ENCODE measurements at regions not wholly inside any gene's neighbourhood (a gene's known extent, or its start where the extent isn't known, plus 50 kb on each side); places are given as distances from the start of the nearest gene placed in this dataset.
"Not testable (repeated sequence)": the region's sequence is repeated elsewhere in the genome, so short reads cannot be mapped to it uniquely, and the experiment has no call there.

GRCh38 chr7:136527554-136527953 is 340.9 kb upstream of the CHRM2 start:
- DNase-seq, result no peak

- no peak for DNase-seq
These were observed 341.9 kb upstream of the CHRM2 start for GRCh38 chr7:136526408-136527105.

- DNase-seq, result no peak
These were observed 344.9 kb upstream of the CHRM2 start for GRCh38 chr7:136523571-136523970.

GRCh38 chr7:136517971-136518370 is 350.5 kb upstream of the CHRM2 start:
- DNase-seq, result no peak

GRCh38 chr7:136514776-136515175 is 353.7 kb upstream of the CHRM2 start:
- no peak for DNase-seq

GRCh38 chr7:136513744-136514143 is 354.7 kb upstream of the CHRM2 start:
- DNase-seq, result no peak

- DNase-seq, result no peak
These were observed 359.0 kb upstream of the CHRM2 start for GRCh38 chr7:136509466-136509865.

- DNase-seq, result no peak
These were observed 366.3 kb upstream of the CHRM2 start for GRCh38 chr7:136502162-136502561.

- no peak for DNase-seq
These were observed 367.3 kb upstream of the CHRM2 start for GRCh38 chr7:136501151-136501550.

GRCh38 chr7:136496551-136496950 is 371.9 kb upstream of the CHRM2 start:
- no peak for DNase-seq

- no peak for DNase-seq
These were observed 373.4 kb upstream of the CHRM2 start for GRCh38 chr7:136495081-136495480.

GRCh38 chr7:136492366-136492765 is 376.1 kb upstream of the CHRM2 start:
- DNase-seq, result no peak

GRCh38 chr7:136489808-136490207 is 378.6 kb upstream of the CHRM2 start:
- DNase-seq, result no peak

GRCh38 chr7:136480901-136481300 is 387.6 kb upstream of the CHRM2 start:
- DNase-seq, result no peak

GRCh38 chr7:136479922-136480321 is 388.5 kb upstream of the CHRM2 start:
- DNase-seq, result no peak

- no peak for DNase-seq
These were observed 398.3 kb upstream of the CHRM2 start for GRCh38 chr7:136470179-136470578.

- DNase-seq, result no peak
These were observed 415.5 kb upstream of the CHRM2 start for GRCh38 chr7:136452949-136453348.

GRCh38 chr7:136446751-136447150 is 421.7 kb upstream of the CHRM2 start:
- DNase-seq, result no peak

GRCh38 chr7:136441835-136442234 is 426.6 kb upstream of the CHRM2 start:
- no peak for DNase-seq

- DNase-seq, result not testable (repeated sequence)
These were observed 436.7 kb upstream of the CHRM2 start for GRCh38 chr7:136431736-136432135.

- DNase-seq, result no peak
These were observed 444.4 kb upstream of the CHRM2 start for GRCh38 chr7:136424058-136424457.

GRCh38 chr7:136419740-136420139 is 442.6 kb upstream of the MTPN start:
- not testable (repeated sequence) for DNase-seq

- DNase-seq, result no peak
These were observed 435.8 kb upstream of the MTPN start for GRCh38 chr7:136412952-136413351.

GRCh38 chr7:136405931-136406777 is 429.0 kb upstream of the MTPN start:
- peak; percentile 53 for DNase-seq

Measured in suppressor macrophage treated with lipopolysaccharide for 4 hours (primary cell).